IMR-90 (cell line): ENCODE measurements at regions not wholly inside any gene's neighbourhood (a gene's known extent, or its start where the extent isn't known, plus 50 kb on each side); places are given as distances from the start of the nearest gene placed in this dataset.

Experiments used
- ATAC-seq: fragments of 200-7000 bp; cut with Tn5 transposase; 2 replicates; pipeline ENCODE4 v1.9.1; 2020; ENCODE audit warnings: low read depth, mild to moderate bottlenecking, moderate library complexity
- BruUV-seq: library from RNA; stranded (reverse); fragments of 400-500 nt; replicated peaks from 2 replicates; lab custom pipeline; 2021; lab: Mats Ljungman, UMichigan
- CTCF ChIA-PET: fragments of 300-600 bp; formaldehyde crosslinking; extraction: SDS; loops from one replicate; lab custom pipeline; 2021; ENCODE audit warnings: antibody characterized with exemption; lab: Yijun Ruan, JAX
- POLR2A ChIA-PET: fragments of 300-600 bp; sonication (Branson Sonifier 250); formaldehyde crosslinking; loops from one replicate; lab custom pipeline; 2022; ENCODE audit warnings: antibody characterized with exemption; ENCODE audit not compliant: unreplicated experiment; lab: Charles Lee
- DNase-seq: peaks from one replicate; pipeline ENCODE4 v3.0.0; 2013
- H2AFZ ChIP-seq: replicated peaks from 2 replicates; pipeline ENCODE3; 2013; ENCODE audit warnings: low read length, mild to moderate bottlenecking; ENCODE audit not compliant: poor library complexity
- H2AK5ac ChIP-seq: 2 replicates; pipeline ENCODE4 v1.6.1; 2013; ENCODE audit warnings: low read depth, low read length, inconsistent platforms
- H2AK9ac ChIP-seq: replicated peaks from 2 replicates; pipeline ENCODE3; 2013; ENCODE audit warnings: mild to moderate bottlenecking, low read depth, low read length, moderate library complexity; ENCODE audit not compliant: poor library complexity
- H2BK120ac ChIP-seq: 2 replicates; pipeline ENCODE4 v1.6.1; 2013; ENCODE audit warnings: low read depth, low read length, inconsistent platforms
- H2BK15ac ChIP-seq: 3 replicates; pipeline ENCODE4 v1.6.1; 2013; ENCODE audit warnings: low read depth, low read length, inconsistent platforms
- H2BK20ac ChIP-seq: 2 replicates; pipeline ENCODE4 v1.6.1; 2013; ENCODE audit warnings: low read depth, mild to moderate bottlenecking, inconsistent platforms, low read length, moderate library complexity
- H2BK5ac ChIP-seq: 2 replicates; pipeline ENCODE4 v1.6.1; 2013; ENCODE audit warnings: mild to moderate bottlenecking, low read depth, low read length, inconsistent platforms; ENCODE audit not compliant: poor library complexity, severe bottlenecking
- H3K14ac ChIP-seq: replicated peaks from 2 replicates; pipeline ENCODE4 v1.6.1; 2013; ENCODE audit warnings: low read depth, low read length, inconsistent platforms
- H3K18ac ChIP-seq: 2 replicates; pipeline ENCODE4 v1.6.1; 2013; ENCODE audit warnings: low read depth, low read length, control low read depth
- H3K23ac ChIP-seq: 2 replicates; pipeline ENCODE4 v1.6.1; 2013; ENCODE audit warnings: low read depth, low read length, inconsistent platforms
- H3K27ac ChIP-seq: 2 replicates; pipeline ENCODE4 v1.5.1; 2013; ENCODE audit warnings: mild to moderate bottlenecking, control low read depth, low read length; ENCODE audit not compliant: insufficient read depth
- H3K27me3 ChIP-seq: 2 replicates; pipeline ENCODE4 v1.6.1; 2013; ENCODE audit warnings: low read length; ENCODE audit not compliant: control insufficient read depth, insufficient read depth
- H3K36me3 ChIP-seq: 2 replicates; pipeline ENCODE4 v1.6.1; 2013; ENCODE audit warnings: low read length, mixed read lengths; ENCODE audit not compliant: control insufficient read depth, insufficient read depth
- H3K4ac ChIP-seq: 2 replicates; pipeline ENCODE4 v1.6.1; 2013; ENCODE audit warnings: low read depth, low read length, inconsistent platforms
- H3K4me1 ChIP-seq: 2 replicates; pipeline ENCODE4 v1.6.1; 2013; ENCODE audit warnings: low read length, mixed read lengths; ENCODE audit not compliant: control insufficient read depth, insufficient read depth
- H3K4me2 ChIP-seq: 2 replicates; pipeline ENCODE4 v1.6.1; 2013; ENCODE audit warnings: low read depth, mild to moderate bottlenecking, control low read depth, low read length, moderate library complexity
- H3K4me3 ChIP-seq: 2 replicates; pipeline ENCODE4 v1.5.1; 2013; ENCODE audit warnings: low read depth, mild to moderate bottlenecking, control low read depth, low read length, moderate library complexity; ENCODE audit not compliant: insufficient read depth
- H3K56ac ChIP-seq: 2 replicates; pipeline ENCODE4 v1.6.1; 2013; ENCODE audit warnings: low read length, inconsistent platforms; ENCODE audit not compliant: insufficient read depth; ENCODE audit errors: extremely low read depth
- H3K79me1 ChIP-seq, 2 experiments: 2 replicates each; pipeline ENCODE4 v1.6.1; 2013; ENCODE audit warnings: low read length in 2 of 2, inconsistent platforms in 1 of 2, low read depth in 1 of 2
- H3K9ac ChIP-seq: 2 replicates; pipeline ENCODE4 v1.6.1; 2013; ENCODE audit warnings: low read depth, low read length, control low read depth
- H3K9me1 ChIP-seq: 2 replicates; pipeline ENCODE4 v1.6.1; 2013; ENCODE audit warnings: low read length, inconsistent platforms; ENCODE audit not compliant: insufficient read depth
- H3K9me3 ChIP-seq: 2 replicates; pipeline ENCODE4 v1.6.1; 2013; ENCODE audit warnings: low read length; ENCODE audit not compliant: control insufficient read depth, insufficient read depth
- H4K20me1 ChIP-seq: 2 replicates; pipeline ENCODE4 v1.6.1; 2013; ENCODE audit warnings: low read length, inconsistent platforms; ENCODE audit not compliant: insufficient read depth
- H4K5ac ChIP-seq: 2 replicates; pipeline ENCODE4 v1.6.1; 2013; ENCODE audit warnings: mild to moderate bottlenecking, low read depth, low read length, control low read depth
- H4K8ac ChIP-seq, 2 experiments: 2 replicates each; pipeline ENCODE4 v1.6.1; 2013; ENCODE audit warnings: low read depth in 2 of 2, low read length in 2 of 2, control low read depth in 1 of 2, inconsistent platforms in 1 of 2
- H4K91ac ChIP-seq: 2 replicates; pipeline ENCODE4 v1.6.1; 2013; ENCODE audit warnings: low read depth, low read length, inconsistent platforms; ENCODE audit not compliant: insufficient read depth
- BHLHE40 ChIP-seq: fragments of 150-350 bp; IDR thresholded peaks from 2 replicates; pipeline ENCODE4 v1.6.1; 2016; ENCODE audit warnings: mild to moderate bottlenecking, low read depth, low read length
- CEBPB ChIP-seq: IDR thresholded peaks from 2 replicates; pipeline ENCODE4 v1.6.1; 2012; ENCODE audit warnings: low read depth, low read length, improper control_type of control experiment
- CHD1 ChIP-seq: IDR thresholded peaks from 2 replicates; pipeline ENCODE4 v1.6.1; 2012; ENCODE audit warnings: low read depth, low read length, improper control_type of control experiment
- CTCF ChIP-seq: conservative IDR thresholded peaks from 2 replicates; pipeline ENCODE4 v1.5.1; 2012; ENCODE audit warnings: mild to moderate bottlenecking, low read depth, low read length, improper control_type of control experiment
- ELK1 ChIP-seq: fragments of 150-350 bp; IDR thresholded peaks from 2 replicates; pipeline ENCODE4 v1.6.1; 2016; ENCODE audit warnings: low read depth, mild to moderate bottlenecking, low read length, moderate library complexity, borderline replicate concordance
- FOS ChIP-seq: fragments of 150-350 bp; IDR thresholded peaks from 2 replicates; pipeline ENCODE4 v1.6.1; 2016; ENCODE audit warnings: low read depth, low read length
- MAFK ChIP-seq: IDR thresholded peaks from 2 replicates; pipeline ENCODE4 v1.6.1; 2012; ENCODE audit warnings: low read depth, low read length, improper control_type of control experiment
- MAZ ChIP-seq: IDR thresholded peaks from 2 replicates; pipeline ENCODE4 v1.6.1; 2012; ENCODE audit warnings: low read depth, mild to moderate bottlenecking, low read length, improper control_type of control experiment, moderate library complexity, borderline replicate concordance
- MXI1 ChIP-seq: IDR thresholded peaks from 2 replicates; pipeline ENCODE4 v1.6.1; 2012; ENCODE audit warnings: low read depth, mild to moderate bottlenecking, low read length, moderate library complexity, borderline replicate concordance
- NFE2L2 ChIP-seq: fragments of 150-350 bp; IDR thresholded peaks from 2 replicates; pipeline ENCODE4 v1.6.1; 2016; ENCODE audit warnings: low read depth, mild to moderate bottlenecking, low read length
- POLR2A ChIP-seq: IDR thresholded peaks from 2 replicates; pipeline ENCODE4 v1.6.1; 2012; ENCODE audit warnings: mild to moderate bottlenecking, low read depth, low read length
- RAD21 ChIP-seq: IDR thresholded peaks from 2 replicates; pipeline ENCODE4 v1.6.1; 2012; ENCODE audit warnings: low read length, improper control_type of control experiment
- RCOR1 ChIP-seq: IDR thresholded peaks from 2 replicates; pipeline ENCODE4 v1.6.1; 2012; ENCODE audit warnings: mild to moderate bottlenecking, low read length, improper control_type of control experiment; ENCODE audit not compliant: insufficient replicate concordance
- RFX5 ChIP-seq: IDR thresholded peaks from 2 replicates; pipeline ENCODE4 v1.8.0; 2012; ENCODE audit warnings: low read depth, mild to moderate bottlenecking, low read length, moderate library complexity
- SMC3 ChIP-seq: fragments of 150-350 bp; IDR thresholded peaks from 2 replicates; pipeline ENCODE4 v1.6.1; 2016; ENCODE audit warnings: low read depth, mild to moderate bottlenecking, antibody characterized with exemption, low read length, moderate library complexity
- USF2 ChIP-seq: fragments of 150-350 bp; IDR thresholded peaks from 2 replicates; pipeline ENCODE4 v1.6.1; 2017; ENCODE audit warnings: mild to moderate bottlenecking, antibody characterized with exemption, low read length, low read depth
- WGBS, 2 experiments: methylation state at CpG; one replicate each; pipeline versions ENCODE4 v1.1.5 to v1.1.7; 2013; ENCODE audit warnings: missing lambda C conversion rate in 2 of 2; ENCODE audit not compliant: insufficient read length in 1 of 2; ENCODE audit errors: extremely low coverage in 2 of 2; 5-methylcytosine and 5-hydroxymethylcytosine counted together
- dilution Hi-C: fragments of 300-500 bp; cut with HindIII; formaldehyde crosslinking; loops from one replicate; pipeline ENCODE4 v1.14.3; 2018; ENCODE audit warnings: low sequenced_read_pairs; ENCODE audit not compliant: unreplicated experiment
- in situ Hi-C: fragments of 300-500 bp; cut with MboI; formaldehyde crosslinking; loops from 3 replicates; pipeline ENCODE4 v1.14.3; 2019; ENCODE audit warnings: low sequenced_read_pairs, inconsistent platforms, mixed read lengths
- intact Hi-C: fragments of 100-400 bp; cut with micrococcal nuclease; formaldehyde crosslinking; loops from 2 replicates; pipeline ENCODE4 v1.10.0; 2022

- H3K23ac ChIP-seq: no peak overlapping the region
- H3K18ac ChIP-seq: no peak overlapping the region
- no peaks in the 10 kb centered on the region for H3K9me1 ChIP-seq
- H3K4ac ChIP-seq: no peak overlapping the region
- H3K27me3 ChIP-seq: no peaks in the 10 kb centered on the region
- ChIA-PET POLR2A (no interaction called here), CTCF (no interaction called here)
- no peaks in the 10 kb centered on the region for H4K20me1 ChIP-seq
- H2AFZ ChIP-seq: no peak overlapping the region
- no peak overlapping the region for H3K9ac ChIP-seq
- H2AK9ac ChIP-seq: peak overlapping the region; percentile 63
- H2BK15ac ChIP-seq: no peak overlapping the region
- H2BK5ac ChIP-seq: no peak overlapping the region
- H2BK20ac ChIP-seq: no peak overlapping the region
- H3K79me1 ChIP-seq: no peaks in the 10 kb centered on the region
- H4K5ac ChIP-seq: no peak overlapping the region
- in situ Hi-C loops: no loop called here
- DNase-seq (no peak), ATAC-seq (no peak)
- no peak overlapping the region for H3K4me2 ChIP-seq
- TF ChIP-seq USF2 (no peak), NFE2L2 (no peak), SMC3 (no peak), RFX5 (no peak), ELK1 (no peak), CTCF (no peak), MAFK (no peak), MAZ (no peak), CEBPB (no peak), CHD1 (no peak), RCOR1 (no peak), FOS (no peak), MXI1 (no peak), POLR2A (no peak), BHLHE40 (no peak), RAD21 (no peak)
- H2AK5ac ChIP-seq: no peak overlapping the region
- dilution Hi-C loops: no loop called here
- no peaks in the 10 kb centered on the region for H3K4me1 ChIP-seq
- no peak overlapping the region for H3K27ac ChIP-seq
- WGBS, 2 experiments: no CpG with 5 or more reads among the region's 2 CpGs
- no peak overlapping the region for H3K14ac ChIP-seq
- no peak overlapping the region for H2BK120ac ChIP-seq
- no peak overlapping the region for H4K91ac ChIP-seq
- H3K56ac ChIP-seq: no peak overlapping the region
- H3K36me3 ChIP-seq: no peaks in the 10 kb centered on the region
- no peak overlapping the region for H3K4me3 ChIP-seq
- no TSS peak for BruUV-seq
- no peaks in the 10 kb centered on the region for H3K9me3 ChIP-seq
- H4K8ac ChIP-seq: no peak overlapping the region
- intact Hi-C loops: no loop called here
Measured at GRCh38 chr4:81905971-81906370, 434.3 kb upstream of the RASGEF1B start.
